Fibroblast of pulmonary artery (primary cell): ENCODE measurements at regions not wholly inside any gene's neighbourhood (a gene's known extent, or its start where the extent isn't known, plus 50 kb on each side); places are given as distances from the start of the nearest gene placed in this dataset.

ENCODE experiments used
- DNase-seq: peaks from one replicate; pipeline ENCODE4 v3.0.0-alpha.2; 2010; ENCODE audit warnings: low read depth
- H3K4me3 ChIP-seq: replicated peaks from 2 replicates; pipeline ENCODE4 v1.5.1; 2011; ENCODE audit warnings: low read depth, mild to moderate bottlenecking, control low read depth, low read length, moderate library complexity
- TF ChIP-seq, protein P1 (sequence below): IDR thresholded peaks from 2 replicates; pipeline ENCODE4 v1.5.1; 2011; ENCODE audit warnings: mild to moderate bottlenecking, control low read depth, low read length, inconsistent platforms; ENCODE audit errors: missing control alignments

DNA sequence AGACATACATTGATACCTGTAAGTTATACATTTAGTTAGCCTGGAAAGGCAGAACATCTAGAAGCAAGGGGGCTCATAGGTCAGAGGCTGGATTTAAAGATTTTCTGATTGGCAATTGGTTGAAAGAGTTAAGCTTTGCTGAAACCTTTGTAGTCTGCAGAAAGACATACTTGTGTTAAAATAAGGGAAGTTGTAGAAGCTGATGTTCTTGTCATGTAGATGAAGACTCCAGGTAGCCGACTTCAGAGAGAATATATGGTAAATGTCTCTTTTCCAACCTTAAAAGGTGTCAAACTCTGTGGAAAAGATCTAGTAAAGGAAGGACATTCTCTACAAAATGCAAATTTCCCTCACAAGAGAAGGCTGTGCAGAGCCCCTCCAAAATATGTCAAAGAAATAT is 62.9 kb upstream of the ADAMTS16 start:
- TF ChIP-seq, protein P1, sequence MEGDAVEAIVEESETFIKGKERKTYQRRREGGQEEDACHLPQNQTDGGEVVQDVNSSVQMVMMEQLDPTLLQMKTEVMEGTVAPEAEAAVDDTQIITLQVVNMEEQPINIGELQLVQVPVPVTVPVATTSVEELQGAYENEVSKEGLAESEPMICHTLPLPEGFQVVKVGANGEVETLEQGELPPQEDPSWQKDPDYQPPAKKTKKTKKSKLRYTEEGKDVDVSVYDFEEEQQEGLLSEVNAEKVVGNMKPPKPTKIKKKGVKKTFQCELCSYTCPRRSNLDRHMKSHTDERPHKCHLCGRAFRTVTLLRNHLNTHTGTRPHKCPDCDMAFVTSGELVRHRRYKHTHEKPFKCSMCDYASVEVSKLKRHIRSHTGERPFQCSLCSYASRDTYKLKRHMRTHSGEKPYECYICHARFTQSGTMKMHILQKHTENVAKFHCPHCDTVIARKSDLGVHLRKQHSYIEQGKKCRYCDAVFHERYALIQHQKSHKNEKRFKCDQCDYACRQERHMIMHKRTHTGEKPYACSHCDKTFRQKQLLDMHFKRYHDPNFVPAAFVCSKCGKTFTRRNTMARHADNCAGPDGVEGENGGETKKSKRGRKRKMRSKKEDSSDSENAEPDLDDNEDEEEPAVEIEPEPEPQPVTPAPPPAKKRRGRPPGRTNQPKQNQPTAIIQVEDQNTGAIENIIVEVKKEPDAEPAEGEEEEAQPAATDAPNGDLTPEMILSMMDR: no peak
- no peak overlapping the region for H3K4me3 ChIP-seq
- DNase-seq: no peak

DNA sequence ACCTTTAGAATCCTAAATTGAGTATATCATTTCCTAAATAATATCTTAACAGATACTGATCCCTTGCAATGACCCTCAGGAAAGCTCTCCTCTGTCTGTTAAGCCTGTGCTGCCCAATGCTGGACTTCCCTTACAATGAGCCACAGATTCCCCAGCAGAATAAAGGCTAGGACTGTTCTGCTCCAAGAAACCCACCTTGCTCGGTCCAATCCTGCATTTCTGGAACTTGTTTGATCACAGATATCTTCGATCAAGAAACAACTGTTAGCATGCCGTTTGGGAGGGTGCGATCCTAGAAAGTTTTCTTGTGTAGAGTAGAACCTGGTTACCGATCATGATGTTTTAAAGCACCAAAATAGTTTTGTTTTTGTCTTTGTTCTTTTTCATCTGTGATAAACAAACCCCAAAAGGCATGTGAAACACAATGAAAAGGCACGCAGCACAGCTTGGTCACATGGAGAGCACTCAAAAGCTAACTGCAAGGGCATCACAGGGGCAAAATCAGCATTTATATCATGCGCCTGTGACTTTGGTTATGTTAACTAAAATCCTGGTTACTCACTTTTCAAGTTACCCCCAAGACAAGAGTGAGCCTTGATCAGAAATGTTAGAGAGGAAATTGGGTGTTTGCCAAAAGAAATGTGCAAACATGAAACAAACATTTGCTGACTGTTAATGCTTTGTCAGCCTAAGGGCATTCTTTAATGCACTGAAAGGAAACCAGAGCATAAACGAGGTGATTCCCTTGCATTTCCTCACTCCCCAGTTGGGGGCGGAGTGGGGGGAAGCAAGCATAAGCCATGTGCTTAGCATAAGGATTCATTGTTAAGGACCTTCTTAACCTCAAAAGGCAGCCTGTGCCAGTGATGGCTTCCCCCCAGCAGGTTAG is 61.9 kb upstream of the ADAMTS16 start:
- TF ChIP-seq, protein P1: no peak
- no peak overlapping the region for H3K4me3 ChIP-seq
- no peak for DNase-seq

- H3K4me3 ChIP-seq: no peak overlapping the region
- no peak for DNase-seq
- TF ChIP-seq, protein P1: no peak
Observed at GRCh38 chr5:5079876-5080275, 60.3 kb upstream of the ADAMTS16 start.

DNA sequence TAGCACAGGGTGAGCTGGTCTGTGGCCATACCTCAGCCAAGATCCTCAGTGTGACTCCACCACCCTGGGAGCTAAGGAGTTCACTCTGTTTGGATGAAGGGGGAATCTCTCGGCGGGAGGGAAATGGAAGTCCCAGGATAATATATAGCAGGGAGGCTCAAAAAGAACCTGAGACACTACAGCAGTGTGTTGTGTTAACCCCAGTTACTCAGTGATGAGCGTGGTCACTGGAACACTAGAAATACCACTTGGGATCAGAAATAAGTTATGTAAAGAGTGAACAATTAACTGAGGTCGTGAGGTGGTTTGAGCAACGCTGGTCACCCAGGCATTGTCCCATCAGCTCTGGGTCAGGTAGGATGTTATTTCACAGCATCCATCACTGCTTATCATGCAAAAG is 59.3 kb upstream of the ADAMTS16 start:
- TF ChIP-seq, protein P1: no peak
- DNase-seq: no peak
- H3K4me3 ChIP-seq: no peak overlapping the region

DNA sequence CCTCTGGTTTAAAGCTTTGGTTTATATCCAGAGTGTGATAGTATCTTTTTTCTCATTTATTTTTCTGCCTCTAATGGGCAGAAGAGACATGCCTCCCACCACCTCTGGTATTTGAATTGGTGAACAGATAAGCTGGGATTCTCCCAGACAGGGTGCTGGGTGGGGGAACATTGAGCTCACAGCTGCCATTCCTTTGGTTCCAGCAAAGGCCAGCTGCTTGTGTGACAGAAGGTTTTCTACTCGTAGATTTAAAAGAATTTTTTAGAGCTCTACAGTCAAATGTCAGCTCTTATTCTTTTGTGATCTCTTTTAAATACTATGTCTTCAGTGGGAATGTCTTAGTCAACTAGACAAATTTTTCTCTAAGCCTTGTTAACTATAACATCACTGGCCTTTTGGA is 54.7 kb upstream of the ADAMTS16 start:
- H3K4me3 ChIP-seq: no peak overlapping the region
- no peak for DNase-seq
- TF ChIP-seq, protein P1: no peak

DNA sequence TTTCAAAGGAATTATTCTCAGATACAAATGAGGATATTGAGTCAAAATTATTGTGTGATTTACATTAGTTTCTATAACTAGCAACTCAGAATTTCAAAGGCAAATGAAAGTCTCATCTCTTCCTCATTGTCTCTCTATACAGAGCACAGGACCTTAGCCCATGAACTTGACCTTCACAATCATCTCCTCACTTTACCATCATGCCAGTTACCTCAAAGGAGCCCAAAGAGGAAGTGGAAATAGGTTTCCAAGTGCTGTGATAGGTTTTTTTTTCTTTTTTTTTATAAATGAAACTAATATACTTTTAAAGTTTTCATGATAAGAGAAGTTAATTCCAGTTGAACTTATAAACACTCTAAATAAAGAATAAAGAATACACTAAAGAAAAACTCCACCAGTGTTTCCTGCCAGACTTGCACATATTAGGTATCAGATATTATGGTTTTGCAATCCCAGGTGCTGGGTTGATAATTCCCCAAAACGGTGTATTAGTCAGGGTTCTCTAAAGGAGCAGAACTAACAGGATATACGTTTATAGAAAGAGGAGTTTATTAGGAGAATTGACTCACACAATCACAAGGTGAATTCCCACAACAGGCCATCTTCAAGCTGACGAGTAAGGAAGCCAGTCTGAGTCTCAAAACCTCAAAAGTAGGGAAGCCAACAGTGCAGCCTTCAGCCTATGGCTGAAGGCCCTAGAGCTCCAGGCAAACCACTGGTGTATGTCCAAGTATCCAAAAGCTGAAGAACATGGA is 50.1 kb upstream of the ADAMTS16 start:
- DNase-seq: no peak
- TF ChIP-seq, protein P1: no peak
- H3K4me3 ChIP-seq: no peak overlapping the region
